22Rv1 (cell line): ENCODE measurements at regions not wholly inside any gene's neighbourhood (a gene's known extent, or its start where the extent isn't known, plus 50 kb on each side); places are given as distances from the start of the nearest gene placed in this dataset.

ENCODE experiments used
- H3K27ac ChIP-seq: fragments of 450-650 bp; 2 replicates; pipeline ENCODE4 v1.5.1; 2017
- CTCF ChIP-seq: fragments of 450-650 bp; IDR thresholded peaks from 2 replicates; pipeline ENCODE4 v1.5.1; 2017; ENCODE audit warnings: mild to moderate bottlenecking
- ZFX ChIP-seq: fragments of 450-650 bp; IDR thresholded peaks from 2 replicates; pipeline ENCODE4 v1.6.1; 2017; ENCODE audit warnings: antibody characterized with exemption, borderline replicate concordance

- TF ChIP-seq ZFX (no peak), CTCF (no peak)
Measured at GRCh38 chr2:10212827-10213226, 89.9 kb upstream of the HPCAL1 start.

GRCh38 chr2:10214179-10214578 lies 88.5 kb upstream of the HPCAL1 start:
- TF ChIP-seq CTCF (no peak), ZFX (no peak)
- no peak overlapping the region for H3K27ac ChIP-seq

More at GRCh38 chr2:10212827-10213226, 89.9 kb upstream of the HPCAL1 start:
- H3K27ac ChIP-seq: no peak overlapping the region

- no peak overlapping the region for H3K27ac ChIP-seq
- TF ChIP-seq CTCF (no peak), ZFX (no peak)
Measured at GRCh38 chr2:10215393-10215935, 87.2 kb upstream of the HPCAL1 start.

GRCh38 chr2:10216677-10217488 lies 85.8 kb upstream of the HPCAL1 start:
- TF ChIP-seq CTCF (no peak), ZFX (no peak)
- H3K27ac ChIP-seq: no peak overlapping the region

- H3K27ac ChIP-seq: no peak overlapping the region
- TF ChIP-seq ZFX (no peak), CTCF (no peak)
Measured at GRCh38 chr2:10217489-10218435, 84.9 kb upstream of the HPCAL1 start.

GRCh38 chr2:10220045-10220901 lies 82.4 kb upstream of the HPCAL1 start:
- no peak for TF ChIP-seq ZFX
- no peak for TF ChIP-seq CTCF
- no peak overlapping the region for H3K27ac ChIP-seq
